ENCODE measurements at regions not wholly inside any gene's neighbourhood (a gene's known extent, or its start where the extent isn't known, plus 50 kb on each side); places are given as distances from the start of the nearest gene placed in this dataset.

DNA sequence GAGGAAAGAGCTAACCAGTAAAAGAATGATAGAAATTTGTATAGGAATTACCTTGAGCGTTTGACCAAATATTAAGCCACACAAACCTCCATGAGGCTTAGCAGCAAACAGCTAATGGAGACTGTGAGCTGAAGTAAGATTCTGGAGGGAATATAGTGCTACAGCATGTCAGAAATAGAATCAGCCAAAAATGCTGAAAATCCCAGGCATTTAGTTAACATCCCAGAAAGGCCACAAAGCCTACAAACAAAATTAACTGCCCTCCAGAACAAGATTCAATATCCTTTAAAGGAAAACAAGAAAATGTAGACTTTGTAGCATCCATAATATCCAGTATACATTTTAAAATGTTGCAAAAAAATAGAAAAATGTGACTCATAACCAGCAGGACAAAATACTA lies 257.8 kb upstream of the TUSC1 start:
- POLR2A ChIA-PET: no interaction called here
- peaks cover 14% of the 10 kb centered on the region for H3K36me3 Mint-ChIP-seq
- H3K9me3 Mint-ChIP-seq: peaks cover 31% of the 10 kb centered on the region
- no peaks in the 10 kb centered on the region; the same call in 1 of the 2 replicates for H3K27me3 Mint-ChIP-seq (ENCODE audit: low read depth)
- H3K4me3 Mint-ChIP-seq: no peak overlapping the region
- CTCF ChIA-PET: no interaction called here
- TF ChIP-seq, protein P1, sequence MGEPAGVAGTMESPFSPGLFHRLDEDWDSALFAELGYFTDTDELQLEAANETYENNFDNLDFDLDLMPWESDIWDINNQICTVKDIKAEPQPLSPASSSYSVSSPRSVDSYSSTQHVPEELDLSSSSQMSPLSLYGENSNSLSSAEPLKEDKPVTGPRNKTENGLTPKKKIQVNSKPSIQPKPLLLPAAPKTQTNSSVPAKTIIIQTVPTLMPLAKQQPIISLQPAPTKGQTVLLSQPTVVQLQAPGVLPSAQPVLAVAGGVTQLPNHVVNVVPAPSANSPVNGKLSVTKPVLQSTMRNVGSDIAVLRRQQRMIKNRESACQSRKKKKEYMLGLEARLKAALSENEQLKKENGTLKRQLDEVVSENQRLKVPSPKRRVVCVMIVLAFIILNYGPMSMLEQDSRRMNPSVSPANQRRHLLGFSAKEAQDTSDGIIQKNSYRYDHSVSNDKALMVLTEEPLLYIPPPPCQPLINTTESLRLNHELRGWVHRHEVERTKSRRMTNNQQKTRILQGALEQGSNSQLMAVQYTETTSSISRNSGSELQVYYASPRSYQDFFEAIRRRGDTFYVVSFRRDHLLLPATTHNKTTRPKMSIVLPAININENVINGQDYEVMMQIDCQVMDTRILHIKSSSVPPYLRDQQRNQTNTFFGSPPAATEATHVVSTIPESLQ (CRISPR knock-in tag; IDR thresholded peaks at IDR 0.05): no peak
- TF ChIP-seq ZNF416 (CRISPR knock-in tag; IDR thresholded peaks at IDR 0.05) (no peak), ZNF219 (CRISPR knock-in tag; IDR thresholded peaks at IDR 0.05; ENCODE audit: borderline replicate concordance) (no peak), TP53 (CRISPR knock-in tag; IDR thresholded peaks at IDR 0.05) (no peak)
- ATAC-seq: no peak
- DNase-seq (ENCODE audit: low spot score): no peak
- no peaks in the 10 kb centered on the region for H3K4me1 Mint-ChIP-seq
- no peak overlapping the region for H3K27ac Mint-ChIP-seq

DNA sequence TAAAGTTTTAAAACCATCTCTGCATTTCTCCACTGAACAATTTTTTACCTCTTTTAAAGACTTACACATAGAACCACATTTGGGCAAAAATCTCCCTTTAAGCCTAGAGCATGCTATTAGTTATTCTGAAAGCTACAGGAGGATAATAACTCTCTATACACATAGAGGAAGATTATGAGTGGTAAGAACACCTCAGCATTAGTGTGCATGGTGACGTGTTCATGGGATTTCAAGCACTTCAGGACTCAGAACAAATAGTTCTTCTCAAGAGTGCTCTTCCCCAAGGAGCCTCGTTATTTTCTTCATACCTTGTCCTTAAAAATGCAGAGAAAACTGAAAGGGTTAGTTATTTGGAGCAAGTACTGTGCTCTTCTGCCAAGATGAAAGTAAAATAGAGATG lies 256.9 kb upstream of the TUSC1 start:
- ChIA-PET POLR2A (no interaction called here), CTCF (no interaction called here)
- Mint-ChIP-seq H3K4me1 (no peaks in the 10 kb centered on the region), H3K9me3 (peaks cover 39% of the 10 kb centered on the region), H3K4me3 (no peak overlapping the region), H3K27ac (no peak overlapping the region), H3K36me3 (peaks cover 14% of the 10 kb centered on the region), H3K27me3 (ENCODE audit: low read depth) (no peaks in the 10 kb centered on the region; the same call in 1 of the 2 replicates)
- TF ChIP-seq, protein P2, sequence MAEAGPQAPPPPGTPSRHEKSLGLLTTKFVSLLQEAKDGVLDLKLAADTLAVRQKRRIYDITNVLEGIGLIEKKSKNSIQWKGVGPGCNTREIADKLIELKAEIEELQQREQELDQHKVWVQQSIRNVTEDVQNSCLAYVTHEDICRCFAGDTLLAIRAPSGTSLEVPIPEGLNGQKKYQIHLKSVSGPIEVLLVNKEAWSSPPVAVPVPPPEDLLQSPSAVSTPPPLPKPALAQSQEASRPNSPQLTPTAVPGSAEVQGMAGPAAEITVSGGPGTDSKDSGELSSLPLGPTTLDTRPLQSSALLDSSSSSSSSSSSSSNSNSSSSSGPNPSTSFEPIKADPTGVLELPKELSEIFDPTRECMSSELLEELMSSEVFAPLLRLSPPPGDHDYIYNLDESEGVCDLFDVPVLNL (CRISPR knock-in tag; IDR thresholded peaks at IDR 0.05; ENCODE audit: borderline replicate concordance, low read depth): no peak
- TF ChIP-seq ZNF671 (CRISPR knock-in tag; IDR thresholded peaks at IDR 0.05) (no peak), PRRX2 (CRISPR knock-in tag; IDR thresholded peaks at IDR 0.05) (no peak), TP53 (CRISPR knock-in tag; IDR thresholded peaks at IDR 0.05) (no peak), TCF7 (CRISPR knock-in tag; IDR thresholded peaks at IDR 0.05; ENCODE audit: low read depth) (no peak), CBFB (CRISPR knock-in tag; IDR thresholded peaks at IDR 0.05; ENCODE audit: low read depth) (no peak), SP1 (CRISPR knock-in tag; conservative IDR thresholded peaks at IDR 0.05) (no peak), ETV6 (CRISPR knock-in tag; IDR thresholded peaks at IDR 0.05) (no peak), TEAD4 (CRISPR knock-in tag; IDR thresholded peaks at IDR 0.05) (no peak)
- TF ChIP-seq, protein P1 (CRISPR knock-in tag; IDR thresholded peaks at IDR 0.05): no peak
- TF ChIP-seq, protein P3, sequence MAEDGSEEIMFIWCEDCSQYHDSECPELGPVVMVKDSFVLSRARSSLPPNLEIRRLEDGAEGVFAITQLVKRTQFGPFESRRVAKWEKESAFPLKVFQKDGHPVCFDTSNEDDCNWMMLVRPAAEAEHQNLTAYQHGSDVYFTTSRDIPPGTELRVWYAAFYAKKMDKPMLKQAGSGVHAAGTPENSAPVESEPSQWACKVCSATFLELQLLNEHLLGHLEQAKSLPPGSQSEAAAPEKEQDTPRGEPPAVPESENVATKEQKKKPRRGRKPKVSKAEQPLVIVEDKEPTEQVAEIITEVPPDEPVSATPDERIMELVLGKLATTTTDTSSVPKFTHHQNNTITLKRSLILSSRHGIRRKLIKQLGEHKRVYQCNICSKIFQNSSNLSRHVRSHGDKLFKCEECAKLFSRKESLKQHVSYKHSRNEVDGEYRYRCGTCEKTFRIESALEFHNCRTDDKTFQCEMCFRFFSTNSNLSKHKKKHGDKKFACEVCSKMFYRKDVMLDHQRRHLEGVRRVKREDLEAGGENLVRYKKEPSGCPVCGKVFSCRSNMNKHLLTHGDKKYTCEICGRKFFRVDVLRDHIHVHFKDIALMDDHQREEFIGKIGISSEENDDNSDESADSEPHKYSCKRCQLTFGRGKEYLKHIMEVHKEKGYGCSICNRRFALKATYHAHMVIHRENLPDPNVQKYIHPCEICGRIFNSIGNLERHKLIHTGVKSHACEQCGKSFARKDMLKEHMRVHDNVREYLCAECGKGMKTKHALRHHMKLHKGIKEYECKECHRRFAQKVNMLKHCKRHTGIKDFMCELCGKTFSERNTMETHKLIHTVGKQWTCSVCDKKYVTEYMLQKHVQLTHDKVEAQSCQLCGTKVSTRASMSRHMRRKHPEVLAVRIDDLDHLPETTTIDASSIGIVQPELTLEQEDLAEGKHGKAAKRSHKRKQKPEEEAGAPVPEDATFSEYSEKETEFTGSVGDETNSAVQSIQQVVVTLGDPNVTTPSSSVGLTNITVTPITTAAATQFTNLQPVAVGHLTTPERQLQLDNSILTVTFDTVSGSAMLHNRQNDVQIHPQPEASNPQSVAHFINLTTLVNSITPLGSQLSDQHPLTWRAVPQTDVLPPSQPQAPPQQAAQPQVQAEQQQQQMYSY (CRISPR knock-in tag; IDR thresholded peaks at IDR 0.05): no peak
- TF ChIP-seq, protein P4, sequence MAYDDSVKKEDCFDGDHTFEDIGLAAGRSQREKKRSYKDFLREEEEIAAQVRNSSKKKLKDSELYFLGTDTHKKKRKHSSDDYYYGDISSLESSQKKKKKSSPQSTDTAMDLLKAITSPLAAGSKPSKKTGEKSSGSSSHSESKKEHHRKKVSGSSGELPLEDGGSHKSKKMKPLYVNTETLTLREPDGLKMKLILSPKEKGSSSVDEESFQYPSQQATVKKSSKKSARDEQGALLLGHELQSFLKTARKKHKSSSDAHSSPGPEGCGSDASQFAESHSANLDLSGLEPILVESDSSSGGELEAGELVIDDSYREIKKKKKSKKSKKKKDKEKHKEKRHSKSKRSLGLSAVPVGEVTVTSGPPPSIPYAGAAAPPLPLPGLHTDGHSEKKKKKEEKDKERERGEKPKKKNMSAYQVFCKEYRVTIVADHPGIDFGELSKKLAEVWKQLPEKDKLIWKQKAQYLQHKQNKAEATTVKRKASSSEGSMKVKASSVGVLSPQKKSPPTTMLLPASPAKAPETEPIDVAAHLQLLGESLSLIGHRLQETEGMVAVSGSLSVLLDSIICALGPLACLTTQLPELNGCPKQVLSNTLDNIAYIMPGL (CRISPR knock-in tag; IDR thresholded peaks at IDR 0.05): no peak
- TF ChIP-seq, protein P5, sequence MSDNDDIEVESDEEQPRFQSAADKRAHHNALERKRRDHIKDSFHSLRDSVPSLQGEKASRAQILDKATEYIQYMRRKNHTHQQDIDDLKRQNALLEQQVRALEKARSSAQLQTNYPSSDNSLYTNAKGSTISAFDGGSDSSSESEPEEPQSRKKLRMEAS (CRISPR knock-in tag; IDR thresholded peaks at IDR 0.05): no peak
- TF ChIP-seq, protein P6, sequence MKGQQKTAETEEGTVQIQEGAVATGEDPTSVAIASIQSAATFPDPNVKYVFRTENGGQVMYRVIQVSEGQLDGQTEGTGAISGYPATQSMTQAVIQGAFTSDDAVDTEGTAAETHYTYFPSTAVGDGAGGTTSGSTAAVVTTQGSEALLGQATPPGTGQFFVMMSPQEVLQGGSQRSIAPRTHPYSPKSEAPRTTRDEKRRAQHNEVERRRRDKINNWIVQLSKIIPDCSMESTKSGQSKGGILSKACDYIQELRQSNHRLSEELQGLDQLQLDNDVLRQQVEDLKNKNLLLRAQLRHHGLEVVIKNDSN (CRISPR knock-in tag; IDR thresholded peaks at IDR 0.05): no peak
- DNase-seq (ENCODE audit: low spot score) (no peak), ATAC-seq (no peak)
